K562 (cell line): ENCODE measurements at regions not wholly inside any gene's neighbourhood (a gene's known extent, or its start where the extent isn't known, plus 50 kb on each side); places are given as distances from the start of the nearest gene placed in this dataset.

Source experiments
- ATAC-seq: fragments of 200-7000 bp; cut with Tn5 transposase; 3 replicates; pipeline ENCODE4 v1.9.1; 2020; ENCODE audit warnings: moderate library complexity
- BruUV-seq: library from RNA; stranded (reverse); fragments of 400-500 nt; replicated peaks from 2 replicates; lab custom pipeline; 2021; lab: Mats Ljungman, UMichigan
- CTCF ChIA-PET: fragments of 300-600 bp; formaldehyde crosslinking; extraction: SDS; loops from one replicate; lab custom pipeline; 2021; ENCODE audit warnings: low intra/inter-chr PET ratio; lab: Yijun Ruan, JAX
- POLR2A ChIA-PET: fragments of 300-600, 350-650 bp; sonication (Branson Sonifier 250); formaldehyde crosslinking; extraction: SDS; loops from one replicate; lab custom pipeline; 2021; ENCODE audit warnings: antibody characterized with exemption, inconsistent platforms; lab: Yijun Ruan, JAX
- DNase-seq, 4 experiments: peaks; one replicate each; pipeline versions ENCODE4 v3.0.0 to v3.0.0-alpha.2; 2011 to 2018; ENCODE audit warnings: low spot score in 3 of 4, mixed read lengths in 3 of 4; ENCODE audit errors: extremely low read depth in 1 of 4
- FAIRE-seq: peaks from 2 replicates; lab custom pipeline; 2011; peaks lifted over from hg19 to GRCh38; lab: Jason Lieb, UNC
- H2AFZ ChIP-seq: 2 replicates; pipeline ENCODE4 v1.6.0; 2011; ENCODE audit warnings: low read depth, low read length, control low read depth, inconsistent platforms
- H3K27ac ChIP-seq: fragments of 200-600 bp; 3 replicates; pipeline ENCODE4 v1.8.0; 2011; ENCODE audit warnings: low read depth, mild to moderate bottlenecking, control low read depth, inconsistent platforms, low read length, moderate library complexity, mixed read lengths; ENCODE audit errors: extremely low read depth
- H3K27me3 ChIP-seq, 2 experiments: fragments of 300-600 bp in 1 of 2; 2 replicates in 1 of 2; 3 replicates in 1 of 2; pipeline versions ENCODE4 v1.6.0 to v1.8.0; 2011; ENCODE audit warnings: inconsistent platforms in 2 of 2, low read length in 2 of 2, mild to moderate bottlenecking in 1 of 2, mixed read lengths in 1 of 2, moderate library complexity in 1 of 2; ENCODE audit not compliant: control insufficient read depth in 2 of 2, insufficient read depth in 2 of 2
- H3K36me3 ChIP-seq: fragments of 300-600 bp; 3 replicates; pipeline ENCODE4 v1.8.0; 2011; ENCODE audit warnings: mild to moderate bottlenecking, low read length, inconsistent platforms; ENCODE audit not compliant: control insufficient read depth, insufficient read depth
- H3K4me1 ChIP-seq, 2 experiments: fragments of 200-600 bp in 1 of 2; replicated peaks in 1 of 2; 2 replicates in 1 of 2; 3 replicates in 1 of 2; pipeline versions ENCODE4 v1.5.1 to v1.8.0; 2011; ENCODE audit warnings: inconsistent platforms in 2 of 2, low read length in 2 of 2, mild to moderate bottlenecking in 1 of 2, mixed read lengths in 1 of 2, moderate library complexity in 1 of 2; ENCODE audit not compliant: control insufficient read depth in 2 of 2, insufficient read depth in 2 of 2
- H3K4me2 ChIP-seq: 2 replicates; pipeline ENCODE4 v1.6.1; 2011; ENCODE audit warnings: low read length, control low read depth, inconsistent platforms, mixed read lengths; ENCODE audit not compliant: insufficient read depth
- H3K4me3 ChIP-seq: fragments of 200-600 bp; sonication (generic), shearing (Covaris generic); 2 replicates; pipeline ENCODE4 v1.5.1; 2016; ENCODE audit warnings: control low read depth, inconsistent platforms
- H3K79me2 ChIP-seq: fragments of 200-600 bp; 3 replicates; pipeline ENCODE4 v1.8.0; 2011; ENCODE audit warnings: low read length, inconsistent platforms; ENCODE audit not compliant: control insufficient read depth, insufficient read depth
- H3K9ac ChIP-seq, 2 experiments: 2 replicates each; pipeline versions ENCODE4 v1.6.0 to v1.6.1; 2011; ENCODE audit warnings: low read depth in 2 of 2, low read length in 2 of 2, control low read depth in 1 of 2, inconsistent platforms in 1 of 2, mild to moderate bottlenecking in 1 of 2, mixed read lengths in 1 of 2; ENCODE audit not compliant: insufficient read depth in 1 of 2
- H3K9me1 ChIP-seq: one replicate; pipeline ENCODE4 v1.6.0; 2011; ENCODE audit warnings: inconsistent platforms, mild to moderate bottlenecking, low read length, moderate library complexity; ENCODE audit not compliant: control insufficient read depth, insufficient read depth
- H3K9me3 ChIP-seq: replicated peaks from 2 replicates; pipeline ENCODE4 v1.5.1; 2011; ENCODE audit warnings: low read depth, low read length, inconsistent platforms; ENCODE audit not compliant: control insufficient read depth, insufficient read depth
- H4K20me1 ChIP-seq: replicated peaks from 2 replicates; pipeline ENCODE4 v1.6.1; 2011; ENCODE audit warnings: low read length, inconsistent platforms, mixed read lengths; ENCODE audit not compliant: control insufficient read depth, insufficient read depth
- CEBPG ChIP-seq, 3 experiments: fragments of 200-800 bp in 1 of 3; sonication (Bioruptor generic) in 1 of 3; sonication (generic) in 1 of 3; formaldehyde crosslinking in 1 of 3; IDR thresholded peaks in 2 of 3; conservative IDR thresholded peaks in 1 of 3; 2 replicates each; pipeline versions ENCODE4 v1.6.1 to v1.8.0; 2016 to 2022; ENCODE audit warnings: missing compliant biosample characterization in 2 of 3, missing genetic modification characterization in 2 of 3, mild to moderate bottlenecking in 1 of 3, missing genetic modification reagents in 1 of 3
- HIVEP1 ChIP-seq: fragments of 250-450 bp; sonication (Bioruptor Pico); IDR thresholded peaks from 2 replicates; pipeline ENCODE4 v1.4.0; 2020; ENCODE audit warnings: mild to moderate bottlenecking
- RBM25 ChIP-seq: fragments of 200-400 bp; formaldehyde crosslinking; IDR thresholded peaks from 2 replicates; pipeline ENCODE4 v1.6.1; 2018; ENCODE audit warnings: low read length, low read depth, moderate library complexity; ENCODE audit not compliant: severe bottlenecking
- RREB1 ChIP-seq: fragments of 250-450 bp; sonication (Bioruptor Pico); IDR thresholded peaks from 2 replicates; pipeline ENCODE4 v1.4.0; 2020
- TAF1 ChIP-seq: IDR thresholded peaks from 2 replicates; pipeline ENCODE4 v1.6.1; 2011; ENCODE audit warnings: mild to moderate bottlenecking, low read length, moderate library complexity; ENCODE audit not compliant: insufficient read depth, control insufficient read depth, severe bottlenecking; ENCODE audit errors: extremely low read depth
- ZNF778 ChIP-seq: fragments of 450-650 bp; formaldehyde crosslinking; IDR thresholded peaks from 2 replicates; pipeline ENCODE4 v1.4.0; 2020; ENCODE audit warnings: mild to moderate bottlenecking, moderate library complexity
- WGBS: fragments of 100-300 bp; shearing (Covaris generic); methylation state at CpG from one replicate; pipeline ENCODE4 v1.1.6; 2016; ENCODE audit warnings: low coverage, mixed read lengths; ENCODE audit not compliant: insufficient coverage; ENCODE audit errors: missing lambda C conversion rate; 5-methylcytosine and 5-hydroxymethylcytosine counted together
- in situ Hi-C: fragments of 300-500 bp; cut with MboI; formaldehyde crosslinking; loops from 4 replicates; pipeline ENCODE4 v1.15.0; 2018; ENCODE audit warnings: inconsistent platforms, mixed read lengths
- intact Hi-C: fragments of 100-400 bp; cut with micrococcal nuclease; formaldehyde crosslinking; loops from 2 replicates; pipeline ENCODE4 v1.14.2; 2022
- TF ChIP-seq, protein P1 (sequence below): fragments of 250-450 bp; sonication (Bioruptor Pico); IDR thresholded peaks from 2 replicates; pipeline ENCODE4 v1.8.0; 2021; ENCODE audit warnings: moderate library complexity, mild to moderate bottlenecking, inconsistent platforms

DNA sequence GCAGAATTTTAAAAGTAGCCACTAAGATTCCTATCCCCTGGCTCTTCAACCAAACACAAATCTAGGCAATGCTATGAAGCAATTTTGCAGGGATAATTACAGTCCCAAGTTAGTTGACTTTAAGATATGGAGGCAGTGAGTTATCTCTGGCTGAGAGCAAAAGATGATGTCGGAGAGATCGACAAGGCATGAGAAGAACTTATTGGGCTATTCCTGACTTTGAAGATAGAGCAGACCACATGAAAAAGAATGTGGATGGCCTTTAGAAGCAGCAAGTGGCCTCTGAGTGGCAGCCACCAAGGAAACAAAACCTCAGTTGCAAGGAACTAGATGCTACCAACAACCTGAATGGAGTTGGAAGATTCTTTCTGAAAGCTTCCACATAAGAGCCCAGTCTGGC is 58.2 kb upstream of the PPM1B start:
- CTCF ChIA-PET: no interaction called here
- ATAC-seq: no peak
- H3K79me2 ChIP-seq: no peaks in the 10 kb centered on the region
- in situ Hi-C loops (no loop called here), intact Hi-C loops (no loop called here)
- peaks cover 3 to 23% of the 10 kb centered on the region in 2 experiments; a peak in 1 of 5 replicates for H3K27me3 ChIP-seq
- no peaks in the 10 kb centered on the region for H3K9me3 ChIP-seq
- H3K9me1 ChIP-seq: no peaks in the 10 kb centered on the region
- WGBS: 3% methylated on average over 2 of the region's 2 CpGs
- H3K36me3 ChIP-seq: no peaks in the 10 kb centered on the region
- no peak overlapping the region for H2AFZ ChIP-seq
- POLR2A ChIA-PET: interaction anchor here (0.9 kb wide), 1 partner anchor 9 kb away, joined by 4 read pairs; no protein-coding TSS in a partner anchor
- no peak for TF ChIP-seq RREB1 (CRISPR knock-in tag)
- TF ChIP-seq, protein P1, sequence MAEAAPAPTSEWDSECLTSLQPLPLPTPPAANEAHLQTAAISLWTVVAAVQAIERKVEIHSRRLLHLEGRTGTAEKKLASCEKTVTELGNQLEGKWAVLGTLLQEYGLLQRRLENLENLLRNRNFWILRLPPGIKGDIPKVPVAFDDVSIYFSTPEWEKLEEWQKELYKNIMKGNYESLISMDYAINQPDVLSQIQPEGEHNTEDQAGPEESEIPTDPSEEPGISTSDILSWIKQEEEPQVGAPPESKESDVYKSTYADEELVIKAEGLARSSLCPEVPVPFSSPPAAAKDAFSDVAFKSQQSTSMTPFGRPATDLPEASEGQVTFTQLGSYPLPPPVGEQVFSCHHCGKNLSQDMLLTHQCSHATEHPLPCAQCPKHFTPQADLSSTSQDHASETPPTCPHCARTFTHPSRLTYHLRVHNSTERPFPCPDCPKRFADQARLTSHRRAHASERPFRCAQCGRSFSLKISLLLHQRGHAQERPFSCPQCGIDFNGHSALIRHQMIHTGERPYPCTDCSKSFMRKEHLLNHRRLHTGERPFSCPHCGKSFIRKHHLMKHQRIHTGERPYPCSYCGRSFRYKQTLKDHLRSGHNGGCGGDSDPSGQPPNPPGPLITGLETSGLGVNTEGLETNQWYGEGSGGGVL: no peak
- no peak for TF ChIP-seq CEBPG (CRISPR knock-in tag; IDR thresholded peaks at IDR 0.05)
- TF ChIP-seq CEBPG (tag; conservative IDR thresholded peaks at IDR 0.05 in 1 of 2, IDR thresholded peaks at IDR 0.05 in 1 of 2): peak in 1 of 2 experiments; percentile 44; a peak in 2 of 4 replicates
- TF ChIP-seq ZNF778: no peak
- TF ChIP-seq HIVEP1: no peak
- TF ChIP-seq TAF1: no peak
- TF ChIP-seq RBM25: no peak
- DNase-seq: no peak
- H3K4me3 ChIP-seq: no peak overlapping the region
- BruUV-seq: no TSS peak
- H3K27ac ChIP-seq: no peak overlapping the region
- H3K9ac ChIP-seq: no peak overlapping the region
- no peaks in the 10 kb centered on the region for H3K4me1 ChIP-seq
- no peaks in the 10 kb centered on the region for H4K20me1 ChIP-seq
- no peak overlapping the region for H3K4me2 ChIP-seq
- FAIRE-seq: peak; percentile 44
